ENCODE measurements at regions not wholly inside any gene's neighbourhood (a gene's known extent, or its start where the extent isn't known, plus 50 kb on each side); places are given as distances from the start of the nearest gene placed in this dataset.

DNA sequence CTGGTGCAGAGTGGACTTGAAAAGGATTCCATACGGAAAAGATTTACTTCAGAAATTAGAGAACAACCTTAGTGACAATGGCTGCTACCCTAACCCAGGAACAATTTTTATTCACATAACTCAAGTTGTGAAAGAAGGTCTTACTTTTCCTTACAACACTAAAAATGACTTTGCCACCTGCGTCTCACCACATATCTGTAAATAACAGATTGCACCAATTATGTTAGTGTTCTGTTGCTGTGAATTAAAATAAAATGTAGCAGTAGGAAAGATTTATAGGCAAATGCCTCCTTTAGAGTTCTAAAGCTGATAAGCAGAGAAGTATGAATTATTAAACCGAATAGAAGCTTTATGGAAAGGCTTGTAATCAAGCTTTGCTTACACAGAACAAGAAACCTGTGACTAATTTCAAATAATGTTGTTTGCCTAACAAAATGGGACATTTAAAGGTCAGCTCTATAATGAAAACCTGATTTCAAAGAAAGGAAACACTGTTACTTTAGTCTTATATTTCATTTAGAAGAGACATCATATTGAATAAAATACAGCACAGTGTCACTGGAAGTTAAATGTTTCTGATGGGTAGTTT is 2237.8 kb downstream of the LRRC4C start:
- WGBS (ENCODE audit: insufficient coverage, low lambda C conversion rate) = 63% methylated on average over 1 of the region's 3 CpGs
- H3K4me1 ChIP-seq (ENCODE audit: control insufficient read depth, insufficient read depth, low read length) = no peaks in the 10 kb centered on the region
- H3K4me3 ChIP-seq (ENCODE audit: low read length) = no peak overlapping the region
- no peak for DNase-seq
- H3K36me3 ChIP-seq (ENCODE audit: control insufficient read depth, insufficient read depth, low read length) = no peaks in the 10 kb centered on the region
- H3K9me3 ChIP-seq (ENCODE audit: control insufficient read depth, low read depth, low read length) = no peaks in the 10 kb centered on the region
- H3K27me3 ChIP-seq (ENCODE audit: control insufficient read depth, insufficient read depth, low read length) = no peaks in the 10 kb centered on the region
- no peak overlapping the region for H3K27ac ChIP-seq (ENCODE audit: low read length)

DNA sequence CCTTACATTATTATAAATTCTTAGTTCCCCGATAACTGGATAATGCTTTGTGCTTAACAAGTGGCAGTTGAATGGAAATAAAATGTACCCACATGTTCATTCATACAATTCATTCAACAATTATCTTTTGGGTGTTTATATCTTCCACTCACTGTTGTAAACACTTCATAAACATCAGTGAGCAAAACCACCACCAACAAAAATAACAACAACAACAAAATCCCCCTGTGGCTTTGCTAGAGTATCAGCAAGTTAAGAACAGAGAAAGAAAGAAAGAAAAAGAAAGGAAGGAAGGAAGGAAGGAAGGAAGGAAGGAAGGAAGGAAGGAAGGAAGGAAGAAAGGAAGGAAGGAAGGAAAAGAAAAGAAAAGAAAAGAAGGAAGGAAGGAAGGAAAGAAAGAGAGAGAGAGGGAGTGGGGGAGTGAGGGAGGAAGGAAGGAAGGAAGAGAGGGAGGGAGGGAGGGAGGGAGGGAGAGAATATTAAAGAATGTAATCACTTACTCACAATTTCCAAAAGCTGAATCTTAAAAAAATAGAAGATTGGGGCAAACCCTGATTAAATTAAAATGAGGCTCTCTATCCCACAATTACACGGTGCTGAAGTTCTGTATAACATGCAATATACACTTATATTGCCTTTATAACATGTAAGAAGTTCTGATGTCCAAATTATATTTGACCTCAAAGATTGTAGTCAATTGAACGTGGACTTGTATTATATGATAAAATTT is 2238.8 kb downstream of the LRRC4C start:
- no peaks in the 10 kb centered on the region for H3K4me1 ChIP-seq (ENCODE audit: control insufficient read depth, insufficient read depth, low read length)
- no peaks in the 10 kb centered on the region for H3K9me3 ChIP-seq (ENCODE audit: control insufficient read depth, low read depth, low read length)
- no peak overlapping the region for H3K27ac ChIP-seq (ENCODE audit: low read length)
- no peak for DNase-seq
- no peak overlapping the region for H3K4me3 ChIP-seq (ENCODE audit: low read length)
- no peaks in the 10 kb centered on the region for H3K36me3 ChIP-seq (ENCODE audit: control insufficient read depth, insufficient read depth, low read length)
- H3K27me3 ChIP-seq (ENCODE audit: control insufficient read depth, insufficient read depth, low read length) = no peaks in the 10 kb centered on the region
- 100% methylated on average over 1 of the region's 3 CpGs for WGBS (ENCODE audit: insufficient coverage, low lambda C conversion rate)

DNA sequence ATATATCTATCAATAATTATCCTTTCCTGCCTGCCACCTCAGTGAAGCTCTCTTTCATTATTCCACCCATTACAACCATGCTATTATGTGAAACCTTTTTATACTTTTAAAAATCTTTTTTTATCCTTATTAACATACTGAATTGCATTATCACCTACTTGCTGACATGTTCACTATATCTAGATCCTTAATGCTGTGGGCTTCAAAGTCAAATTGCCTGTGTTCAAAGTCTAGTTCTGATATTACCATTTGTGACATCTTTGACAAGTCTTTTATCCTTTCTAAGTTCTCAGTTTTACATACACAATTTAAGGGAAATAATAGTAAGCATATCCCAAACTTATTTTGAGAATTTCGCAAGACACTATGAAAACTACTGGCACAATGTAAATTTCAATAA is 2239.4 kb downstream of the LRRC4C start:
- no peak overlapping the region for H3K27ac ChIP-seq (ENCODE audit: low read length)
- no peaks in the 10 kb centered on the region for H3K36me3 ChIP-seq (ENCODE audit: control insufficient read depth, insufficient read depth, low read length)
- no peak for DNase-seq
- WGBS (ENCODE audit: insufficient coverage, low lambda C conversion rate) = no CpG with 5 or more reads among the region's 1 CpG
- no peaks in the 10 kb centered on the region for H3K27me3 ChIP-seq (ENCODE audit: control insufficient read depth, insufficient read depth, low read length)
- no peaks in the 10 kb centered on the region for H3K4me1 ChIP-seq (ENCODE audit: control insufficient read depth, insufficient read depth, low read length)
- no peak overlapping the region for H3K4me3 ChIP-seq (ENCODE audit: low read length)
- no peaks in the 10 kb centered on the region for H3K9me3 ChIP-seq (ENCODE audit: control insufficient read depth, low read depth, low read length)

DNA sequence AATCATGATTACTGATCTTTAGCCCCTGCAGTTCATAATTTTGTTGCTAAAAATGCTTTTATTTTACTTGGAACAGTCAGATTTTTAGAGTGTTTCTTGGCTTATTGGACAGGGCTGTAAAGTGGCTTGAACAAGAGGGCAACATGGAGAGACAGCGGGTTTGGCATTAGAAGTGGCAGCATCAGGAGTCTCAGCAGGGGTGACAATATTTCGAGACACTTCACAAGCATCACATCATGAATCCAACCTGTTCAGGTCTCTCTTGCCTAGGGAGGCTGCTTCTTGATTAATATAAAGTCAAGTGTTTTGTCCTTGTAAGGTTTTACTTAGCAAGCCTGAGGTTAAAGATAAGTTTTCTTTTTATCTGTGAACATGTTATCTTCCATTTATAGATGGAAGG is 2249.5 kb downstream of the LRRC4C start:
- WGBS (ENCODE audit: insufficient coverage, low lambda C conversion rate) = no CpG with 5 or more reads among the region's 2 CpGs
- H3K36me3 ChIP-seq (ENCODE audit: control insufficient read depth, insufficient read depth, low read length) = no peaks in the 10 kb centered on the region

DNA sequence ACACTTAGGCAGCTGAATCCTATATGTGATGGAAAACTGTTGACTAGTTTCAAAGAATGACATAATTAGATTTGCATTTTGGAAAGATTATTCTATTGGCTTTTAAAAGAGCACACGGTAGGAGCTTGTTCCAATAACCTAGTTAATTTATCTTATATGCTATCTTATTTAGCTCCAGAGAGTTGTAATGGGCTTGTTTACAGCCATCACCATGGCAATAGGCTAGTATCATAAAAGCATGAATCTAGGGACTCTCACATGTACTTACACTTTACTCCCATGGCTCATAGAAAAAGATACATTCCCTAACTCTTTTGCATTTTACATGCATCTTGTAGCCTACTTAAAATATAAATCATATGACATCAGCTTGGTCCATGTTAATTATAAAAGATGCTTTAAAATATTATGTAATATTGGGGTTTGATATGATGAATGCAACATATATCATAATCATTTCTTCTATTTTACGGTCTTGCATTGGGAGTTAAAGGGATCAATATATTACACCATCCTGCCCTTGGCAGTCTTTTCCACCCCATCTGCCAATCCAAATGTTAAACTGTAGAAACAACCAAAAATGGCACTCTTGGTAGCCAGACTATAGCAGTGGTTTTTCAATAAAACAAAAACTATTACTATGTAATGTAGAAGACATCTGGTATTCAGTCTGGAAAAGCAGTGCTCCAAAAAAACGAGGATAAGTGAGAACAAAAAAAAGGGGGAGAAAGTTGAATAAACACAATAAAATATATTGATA is 2254.0 kb downstream of the LRRC4C start:
- H3K27me3 ChIP-seq (ENCODE audit: control insufficient read depth, insufficient read depth, low read length) = no peaks in the 10 kb centered on the region
- 70% methylated on average over 2 of the region's 3 CpGs for WGBS (ENCODE audit: insufficient coverage, low lambda C conversion rate)

More for the DNA sequence above, 2249.5 kb downstream of the LRRC4C start:
- DNase-seq = no peak
- H3K27me3 ChIP-seq (ENCODE audit: control insufficient read depth, insufficient read depth, low read length) = no peaks in the 10 kb centered on the region
- H3K4me3 ChIP-seq (ENCODE audit: low read length) = no peak overlapping the region
- no peaks in the 10 kb centered on the region for H3K4me1 ChIP-seq (ENCODE audit: control insufficient read depth, insufficient read depth, low read length)
- no peaks in the 10 kb centered on the region for H3K9me3 ChIP-seq (ENCODE audit: control insufficient read depth, low read depth, low read length)
- no peak overlapping the region for H3K27ac ChIP-seq (ENCODE audit: low read length)

DNA sequence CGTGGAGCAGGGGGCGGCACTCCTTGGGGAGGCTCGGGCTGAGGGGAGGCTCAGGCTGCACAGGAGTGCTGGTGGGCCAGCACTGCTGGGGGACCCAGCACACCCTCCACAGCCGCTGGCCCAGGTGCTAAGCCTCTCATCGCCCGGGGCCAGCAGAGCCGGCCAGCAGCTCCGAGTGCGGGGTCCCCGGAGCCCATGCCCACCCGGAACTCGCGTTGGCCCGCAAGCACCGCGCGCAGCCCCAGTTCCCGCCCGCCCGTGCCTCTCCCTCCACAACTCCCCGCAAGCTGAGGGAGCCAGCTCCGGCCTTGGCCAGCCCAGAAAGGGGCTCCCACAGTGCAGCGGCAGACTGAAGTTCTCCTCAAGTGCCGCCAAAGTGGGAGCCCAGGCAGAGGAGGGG is 2266.8 kb downstream of the LRRC4C start:
- H3K9me3 ChIP-seq (ENCODE audit: control insufficient read depth, low read depth, low read length) = no peaks in the 10 kb centered on the region
- no peak for DNase-seq
- no peaks in the 10 kb centered on the region for H3K36me3 ChIP-seq (ENCODE audit: control insufficient read depth, insufficient read depth, low read length)
- no peaks in the 10 kb centered on the region for H3K27me3 ChIP-seq (ENCODE audit: control insufficient read depth, insufficient read depth, low read length)
- WGBS (ENCODE audit: insufficient coverage, low lambda C conversion rate) = no CpG with 5 or more reads among the region's 24 CpGs
- no peak overlapping the region for H3K4me3 ChIP-seq (ENCODE audit: low read length)
- no peak overlapping the region for H3K27ac ChIP-seq (ENCODE audit: low read length)
- no peaks in the 10 kb centered on the region for H3K4me1 ChIP-seq (ENCODE audit: control insufficient read depth, insufficient read depth, low read length)

More for the DNA sequence above, 2254.0 kb downstream of the LRRC4C start:
- Histone ChIP-seq H3K9me3 (ENCODE audit: control insufficient read depth, low read depth, low read length) (no peaks in the 10 kb centered on the region), H3K27ac (ENCODE audit: low read length) (no peak overlapping the region), H3K4me3 (ENCODE audit: low read length) (no peak overlapping the region), H3K4me1 (ENCODE audit: control insufficient read depth, insufficient read depth, low read length) (no peaks in the 10 kb centered on the region), H3K36me3 (ENCODE audit: control insufficient read depth, insufficient read depth, low read length) (no peaks in the 10 kb centered on the region)
- no peak for DNase-seq

DNA sequence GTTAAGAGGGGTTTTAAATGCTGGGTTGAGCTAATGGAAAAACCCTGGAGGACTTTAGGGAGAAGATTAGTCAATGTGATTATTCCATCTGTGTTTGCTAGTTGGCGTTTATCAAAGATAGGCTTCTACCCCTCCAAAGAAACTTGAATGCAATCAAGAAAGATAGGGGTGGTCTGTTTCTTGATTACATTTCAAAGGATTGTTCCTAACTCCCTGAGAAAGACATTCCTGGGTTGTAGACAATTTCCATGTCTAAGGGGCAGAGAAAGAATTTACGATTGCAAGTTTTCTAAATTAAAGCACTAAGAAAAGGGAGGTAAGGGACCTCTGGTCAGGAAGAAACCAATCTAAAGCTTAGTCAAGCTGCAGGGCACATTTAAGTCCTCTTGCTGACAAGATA is 2268.7 kb downstream of the LRRC4C start:
- Histone ChIP-seq H3K4me3 (ENCODE audit: low read length) (no peak overlapping the region), H3K4me1 (ENCODE audit: control insufficient read depth, insufficient read depth, low read length) (no peaks in the 10 kb centered on the region), H3K9me3 (ENCODE audit: control insufficient read depth, low read depth, low read length) (no peaks in the 10 kb centered on the region), H3K36me3 (ENCODE audit: control insufficient read depth, insufficient read depth, low read length) (no peaks in the 10 kb centered on the region), H3K27ac (ENCODE audit: low read length) (no peak overlapping the region), H3K27me3 (ENCODE audit: control insufficient read depth, insufficient read depth, low read length) (no peaks in the 10 kb centered on the region)
- WGBS (ENCODE audit: insufficient coverage, low lambda C conversion rate) = 40% methylated on average over 1 of the region's 2 CpGs
- DNase-seq = no peak

DNA sequence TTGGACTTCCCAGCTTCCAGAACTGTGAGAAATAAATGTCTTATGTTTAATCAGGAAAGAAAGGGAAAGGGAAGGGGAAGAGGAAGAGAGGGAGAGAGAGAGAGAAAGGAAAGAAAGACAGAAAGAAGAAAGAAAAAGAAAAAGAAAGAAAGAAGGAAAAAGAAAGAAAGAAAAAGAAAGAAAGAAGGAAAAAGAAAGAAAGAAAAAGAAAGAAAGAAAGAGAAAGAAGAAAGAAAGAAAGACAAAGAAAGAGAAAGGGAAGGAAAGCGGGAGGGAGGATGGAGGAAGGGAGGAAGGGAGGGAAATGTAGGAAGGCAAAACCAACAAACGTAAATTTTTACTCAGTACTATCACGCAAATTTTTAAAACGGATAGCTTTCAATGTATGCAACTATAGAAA is 2281.8 kb downstream of the LRRC4C start:
- H3K27me3 ChIP-seq (ENCODE audit: control insufficient read depth, insufficient read depth, low read length) = no peaks in the 10 kb centered on the region
- 89% methylated on average over 4 of the region's 4 CpGs for WGBS (ENCODE audit: insufficient coverage, low lambda C conversion rate)
- H3K36me3 ChIP-seq (ENCODE audit: control insufficient read depth, insufficient read depth, low read length) = no peaks in the 10 kb centered on the region
- no peak overlapping the region for H3K4me3 ChIP-seq (ENCODE audit: low read length)
- no peak for DNase-seq
- H3K9me3 ChIP-seq (ENCODE audit: control insufficient read depth, low read depth, low read length) = no peaks in the 10 kb centered on the region
- no peak overlapping the region for H3K27ac ChIP-seq (ENCODE audit: low read length)
- H3K4me1 ChIP-seq (ENCODE audit: control insufficient read depth, insufficient read depth, low read length) = no peaks in the 10 kb centered on the region

DNA sequence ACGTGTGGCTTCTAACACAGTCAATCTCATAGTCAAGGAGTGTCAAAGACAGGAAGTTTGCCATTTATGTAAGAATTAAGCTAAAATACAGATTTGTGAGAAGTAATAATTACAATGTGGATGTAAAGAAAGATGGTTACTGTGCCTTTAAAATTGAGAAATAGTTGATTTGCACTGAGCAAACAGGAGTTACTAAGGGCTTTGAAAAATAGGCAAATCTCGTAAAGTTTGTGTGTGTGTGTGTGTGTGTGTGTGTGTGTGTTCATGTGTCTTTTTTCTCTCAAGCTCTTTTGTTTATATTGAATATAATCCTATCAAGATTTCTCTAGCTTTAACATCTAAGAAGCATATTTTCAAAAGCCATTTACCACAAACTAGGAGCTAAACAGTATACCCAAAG is 2284.5 kb downstream of the LRRC4C start:
- 67% methylated on average over 1 of the region's 2 CpGs for WGBS (ENCODE audit: insufficient coverage, low lambda C conversion rate)

DNA sequence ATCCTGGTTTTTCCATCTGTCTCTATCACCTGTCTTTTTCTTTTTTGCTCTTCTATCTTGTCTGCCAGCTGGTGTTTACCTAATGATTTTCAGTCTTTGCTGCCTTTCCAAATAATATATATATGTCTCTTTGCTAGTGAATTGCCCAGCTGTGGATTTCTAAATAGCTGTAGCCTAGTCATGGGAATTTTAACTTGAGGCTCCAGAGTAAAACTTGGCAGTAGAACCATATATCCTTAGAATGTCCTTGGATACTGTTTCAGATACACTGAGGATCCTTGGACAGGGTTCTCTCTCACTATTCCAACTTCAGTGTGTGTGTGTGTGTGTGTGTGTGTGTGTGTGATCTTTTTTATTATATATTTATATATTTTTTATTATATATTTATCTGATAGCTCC is 2285.3 kb downstream of the LRRC4C start:
- Histone ChIP-seq H3K27ac (ENCODE audit: low read length) (no peak overlapping the region), H3K27me3 (ENCODE audit: control insufficient read depth, insufficient read depth, low read length) (no peaks in the 10 kb centered on the region), H3K36me3 (ENCODE audit: control insufficient read depth, insufficient read depth, low read length) (no peaks in the 10 kb centered on the region), H3K4me1 (ENCODE audit: control insufficient read depth, insufficient read depth, low read length) (no peaks in the 10 kb centered on the region), H3K9me3 (ENCODE audit: control insufficient read depth, low read depth, low read length) (no peaks in the 10 kb centered on the region), H3K4me3 (ENCODE audit: low read length) (no peak overlapping the region)
- DNase-seq = no peak

More for the DNA sequence above, 2284.5 kb downstream of the LRRC4C start:
- Histone ChIP-seq H3K27ac (ENCODE audit: low read length) (no peak overlapping the region), H3K4me1 (ENCODE audit: control insufficient read depth, insufficient read depth, low read length) (no peaks in the 10 kb centered on the region), H3K4me3 (ENCODE audit: low read length) (no peak overlapping the region), H3K27me3 (ENCODE audit: control insufficient read depth, insufficient read depth, low read length) (no peaks in the 10 kb centered on the region), H3K9me3 (ENCODE audit: control insufficient read depth, low read depth, low read length) (no peaks in the 10 kb centered on the region), H3K36me3 (ENCODE audit: control insufficient read depth, insufficient read depth, low read length) (no peaks in the 10 kb centered on the region)
- DNase-seq = no peak
